ENCODE measurements at regions not wholly inside any gene's neighbourhood (a gene's known extent, or its start where the extent isn't known, plus 50 kb on each side); places are given as distances from the start of the nearest gene placed in this dataset.

DNA sequence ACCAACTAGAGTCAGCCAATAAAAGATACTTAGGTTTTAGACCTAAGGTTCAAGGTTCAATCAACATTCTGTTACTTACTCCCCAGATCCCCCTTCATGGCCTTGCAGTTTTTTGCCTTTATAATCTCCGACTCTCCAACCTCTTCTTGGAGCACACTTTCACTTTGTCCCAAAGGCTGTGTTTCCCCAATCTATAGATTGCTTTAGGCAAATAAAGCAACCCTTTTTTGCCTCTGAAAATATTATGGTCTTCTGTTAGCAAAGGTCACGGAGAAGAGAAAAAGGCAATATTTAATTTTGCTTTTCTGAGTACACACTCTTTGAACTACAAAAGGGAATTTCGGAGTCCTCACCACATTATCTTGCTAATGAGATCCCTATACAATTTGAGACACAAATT is 268.1 kb downstream of the PLOD2 start:
- H3K4me3 ChIP-seq = no peak overlapping the region
- H3K36me3 ChIP-seq (ENCODE audit: low read depth, missing control alignments) = no peaks in the 10 kb centered on the region
- DNase-seq = no peak
- WGBS, 2 donors = 66 to 73% methylated on average over 3 of the region's 3 CpGs
- intact Hi-C loops (cut with DNase I; ENCODE audit: low total_unique reads) = no loop called here
- TF ChIP-seq POLR2A (IDR thresholded peaks at IDR 0.05) = no peak
- TF ChIP-seq, protein P1, sequence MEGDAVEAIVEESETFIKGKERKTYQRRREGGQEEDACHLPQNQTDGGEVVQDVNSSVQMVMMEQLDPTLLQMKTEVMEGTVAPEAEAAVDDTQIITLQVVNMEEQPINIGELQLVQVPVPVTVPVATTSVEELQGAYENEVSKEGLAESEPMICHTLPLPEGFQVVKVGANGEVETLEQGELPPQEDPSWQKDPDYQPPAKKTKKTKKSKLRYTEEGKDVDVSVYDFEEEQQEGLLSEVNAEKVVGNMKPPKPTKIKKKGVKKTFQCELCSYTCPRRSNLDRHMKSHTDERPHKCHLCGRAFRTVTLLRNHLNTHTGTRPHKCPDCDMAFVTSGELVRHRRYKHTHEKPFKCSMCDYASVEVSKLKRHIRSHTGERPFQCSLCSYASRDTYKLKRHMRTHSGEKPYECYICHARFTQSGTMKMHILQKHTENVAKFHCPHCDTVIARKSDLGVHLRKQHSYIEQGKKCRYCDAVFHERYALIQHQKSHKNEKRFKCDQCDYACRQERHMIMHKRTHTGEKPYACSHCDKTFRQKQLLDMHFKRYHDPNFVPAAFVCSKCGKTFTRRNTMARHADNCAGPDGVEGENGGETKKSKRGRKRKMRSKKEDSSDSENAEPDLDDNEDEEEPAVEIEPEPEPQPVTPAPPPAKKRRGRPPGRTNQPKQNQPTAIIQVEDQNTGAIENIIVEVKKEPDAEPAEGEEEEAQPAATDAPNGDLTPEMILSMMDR (IDR thresholded peaks at IDR 0.05) = no peak
- H3K27me3 ChIP-seq = no peaks in the 10 kb centered on the region
- no peaks in the 10 kb centered on the region for H3K4me1 ChIP-seq
- H3K27ac ChIP-seq = no peak overlapping the region
- no peaks in the 10 kb centered on the region for H3K9me3 ChIP-seq

DNA sequence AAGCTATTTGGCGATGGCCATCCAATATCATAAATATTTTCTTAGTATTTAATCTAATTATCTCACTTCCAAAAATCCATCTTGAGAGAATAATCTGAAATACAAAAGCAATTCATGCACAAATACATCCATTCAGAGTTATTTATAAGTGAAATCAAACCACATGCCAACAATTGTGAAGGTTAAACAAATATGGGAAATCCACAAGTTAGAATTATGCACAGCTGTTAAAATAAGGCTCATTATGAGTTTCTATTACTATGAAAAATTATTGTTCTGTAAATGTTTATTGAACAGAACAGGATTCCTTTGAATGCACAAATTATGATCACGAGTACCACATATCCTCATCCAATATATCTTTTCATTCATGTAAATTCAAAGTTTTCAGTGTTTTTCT is 267.7 kb downstream of the PLOD2 start:
- WGBS, 2 donors = 69 to 72% methylated on average over 2 of the region's 2 CpGs

DNA sequence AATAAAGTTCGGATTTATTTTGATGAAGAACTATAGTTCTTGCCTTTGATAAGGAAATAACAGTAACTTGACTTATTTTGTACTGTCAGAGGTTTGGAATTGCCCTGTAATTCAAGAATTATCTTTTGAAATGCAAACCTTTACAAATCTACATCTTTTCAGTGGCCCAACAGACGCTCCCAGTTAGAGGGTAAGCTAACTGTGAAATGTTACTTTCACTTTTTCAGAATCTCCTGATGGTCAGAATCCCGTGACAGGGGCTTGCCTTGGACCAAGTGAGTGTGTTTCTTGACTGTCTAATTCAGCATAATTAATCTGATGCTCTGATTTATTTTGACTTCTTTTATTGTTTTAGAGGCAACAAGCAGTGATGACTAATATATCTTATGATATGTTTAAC is 262.5 kb downstream of the PLOD2 start:
- H3K4me1 ChIP-seq = no peaks in the 10 kb centered on the region
- WGBS, 2 donors = 64% methylated on average over 3 of the region's 3 CpGs
- no peak for DNase-seq
- no peaks in the 10 kb centered on the region for H3K36me3 ChIP-seq (ENCODE audit: low read depth, missing control alignments)
- no peaks in the 10 kb centered on the region for H3K27me3 ChIP-seq
- no peak overlapping the region for H3K4me3 ChIP-seq
- intact Hi-C loops (cut with DNase I; ENCODE audit: low total_unique reads) = no loop called here
- H3K27ac ChIP-seq = no peak overlapping the region
- H3K9me3 ChIP-seq = no peaks in the 10 kb centered on the region
- TF ChIP-seq, protein P1 (IDR thresholded peaks at IDR 0.05) = no peak

More for the DNA sequence above, 267.7 kb downstream of the PLOD2 start:
- Histone ChIP-seq H3K27ac (no peak overlapping the region), H3K27me3 (no peaks in the 10 kb centered on the region), H3K4me1 (no peaks in the 10 kb centered on the region), H3K36me3 (ENCODE audit: low read depth, missing control alignments) (no peaks in the 10 kb centered on the region), H3K4me3 (no peak overlapping the region), H3K9me3 (no peaks in the 10 kb centered on the region)
- no peak for TF ChIP-seq POLR2A (IDR thresholded peaks at IDR 0.05)
- TF ChIP-seq, protein P1 (IDR thresholded peaks at IDR 0.05) = no peak
- intact Hi-C loops (cut with DNase I; ENCODE audit: low total_unique reads) = no loop called here
- no peak for DNase-seq

DNA sequence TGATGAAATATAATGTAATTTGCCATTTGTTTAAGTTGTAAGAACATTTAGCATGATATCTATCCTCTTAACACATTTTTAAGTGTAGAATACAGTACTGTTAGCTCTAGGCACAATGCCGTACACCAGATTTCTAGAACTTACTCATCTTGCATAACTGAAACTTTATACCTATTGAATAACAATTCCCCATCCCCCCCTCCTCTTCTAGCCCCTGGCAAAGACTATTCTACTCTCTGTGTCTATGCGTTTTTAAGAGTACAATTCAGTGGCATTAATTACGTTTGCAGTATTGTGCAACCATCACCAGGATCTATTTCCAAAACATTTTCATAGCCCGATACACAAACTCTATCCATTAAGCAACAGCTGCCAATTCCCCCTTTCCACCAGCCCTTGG is 261.7 kb downstream of the PLOD2 start:
- intact Hi-C loops (cut with DNase I; ENCODE audit: low total_unique reads) = no loop called here
- WGBS, 2 donors = 65 to 68% methylated on average over 4 of the region's 4 CpGs

More for the DNA sequence above, 261.7 kb downstream of the PLOD2 start:
- no peak overlapping the region for H3K27ac ChIP-seq
- no peak for DNase-seq
- H3K4me1 ChIP-seq = no peaks in the 10 kb centered on the region
- TF ChIP-seq, protein P1 (IDR thresholded peaks at IDR 0.05) = no peak
- TF ChIP-seq POLR2A (IDR thresholded peaks at IDR 0.05) = no peak
- H3K27me3 ChIP-seq = no peaks in the 10 kb centered on the region
- H3K4me3 ChIP-seq = no peak overlapping the region
- no peaks in the 10 kb centered on the region for H3K36me3 ChIP-seq (ENCODE audit: low read depth, missing control alignments)
- H3K9me3 ChIP-seq = no peaks in the 10 kb centered on the region
